Activated CD8-positive, alpha-beta memory T cell treated with anti-CD3 and anti-CD28 coated beads, Interleukin-2, amount 10 ng/mL, durations not matched to agents 7 days and 5 days (primary cell): ENCODE measurements at regions not wholly inside any gene's neighbourhood (a gene's known extent, or its start where the extent isn't known, plus 50 kb on each side); places are given as distances from the start of the nearest gene placed in this dataset.
A peak's percentile ranks its signal among the peaks of the same experiment; 100 is the strongest.

ENCODE experiments used
- ATAC-seq: fragments of 150-1000 bp; cut with Tn5 transposase; one replicate; pipeline ENCODE4 v1.10.0; 2021; ENCODE audit warnings: moderate library complexity
- CTCF ChIA-PET: fragments of 350-600 bp; sonication (Branson Sonifier 250); formaldehyde crosslinking; loops from one replicate; lab custom pipeline; 2021; ENCODE audit warnings: antibody characterized with exemption; lab: Charles Lee
- DNase-seq: peaks from one replicate; pipeline ENCODE4 v3.0.0-alpha.2; 2020
- H3K27ac Mint-ChIP-seq: one replicate; pipeline ENCODE4 v1.8.0; 2021; ENCODE audit warnings: mild to moderate bottlenecking, mixed read lengths
- H3K27me3 Mint-ChIP-seq: one replicate; pipeline ENCODE4 v1.8.0; 2021; ENCODE audit warnings: mixed read lengths
- H3K36me3 Mint-ChIP-seq: one replicate; pipeline ENCODE4 v1.8.0; 2021; ENCODE audit warnings: mild to moderate bottlenecking, mixed read lengths
- H3K4me1 Mint-ChIP-seq: one replicate; pipeline ENCODE4 v1.8.0; 2021; ENCODE audit warnings: mixed read lengths
- H3K4me3 Mint-ChIP-seq: one replicate; pipeline ENCODE4 v1.8.0; 2021; ENCODE audit warnings: mild to moderate bottlenecking, moderate library complexity, mixed read lengths
- H3K9me3 Mint-ChIP-seq: one replicate; pipeline ENCODE4 v1.8.0; 2022; ENCODE audit warnings: low read depth, mixed read lengths

- Mint-ChIP-seq H3K36me3 (no peaks in the 10 kb centered on the region), H3K4me3 (no peak overlapping the region), H3K9me3 (no peaks in the 10 kb centered on the region), H3K27me3 (no peaks in the 10 kb centered on the region), H3K4me1 (peaks cover 11% of the 10 kb centered on the region), H3K27ac (no peak overlapping the region)
- DNase-seq (no peak), ATAC-seq (no peak)
- CTCF ChIA-PET, result interaction anchor here (1.1 kb wide), 1 partner anchor 8 kb away, joined by 3 read pairs; no protein-coding TSS in a partner anchor
These were observed 152.8 kb downstream of the DSEL start for GRCh38 chr18:67363694-67364093.

- Mint-ChIP-seq H3K9me3 (no peaks in the 10 kb centered on the region), H3K27ac (no peak overlapping the region), H3K4me3 (no peak overlapping the region), H3K27me3 (no peaks in the 10 kb centered on the region), H3K4me1 (peaks cover 11% of the 10 kb centered on the region), H3K36me3 (no peaks in the 10 kb centered on the region)
- ATAC-seq, result no peak
- CTCF ChIA-PET, result interaction anchor here (1.1 kb wide), 1 partner anchor 9 kb away, joined by 3 read pairs; no protein-coding TSS in a partner anchor
- DNase-seq, result no peak
These were observed 153.6 kb downstream of the DSEL start for GRCh38 chr18:67362906-67363305.

GRCh38 chr18:67359873-67360838, 156.4 kb downstream of the DSEL start:
- no peaks in the 10 kb centered on the region for H3K36me3 Mint-ChIP-seq
- no peak overlapping the region for H3K4me3 Mint-ChIP-seq
- ATAC-seq, result peak; percentile 73
- CTCF ChIA-PET, result no interaction called here
- peaks cover 11% of the 10 kb centered on the region for H3K4me1 Mint-ChIP-seq
- H3K9me3 Mint-ChIP-seq, result peaks cover 2% of the 10 kb centered on the region
- H3K27ac Mint-ChIP-seq, result no peak overlapping the region
- H3K27me3 Mint-ChIP-seq, result no peaks in the 10 kb centered on the region
- peak; percentile 44 for DNase-seq

- no peaks in the 10 kb centered on the region for H3K36me3 Mint-ChIP-seq
- H3K9me3 Mint-ChIP-seq, result peaks cover 2% of the 10 kb centered on the region
- DNase-seq (no peak), ATAC-seq (no peak)
- no peak overlapping the region for H3K4me3 Mint-ChIP-seq
- H3K27me3 Mint-ChIP-seq, result no peaks in the 10 kb centered on the region
- no peak overlapping the region for H3K27ac Mint-ChIP-seq
- H3K4me1 Mint-ChIP-seq, result peaks cover 11% of the 10 kb centered on the region
- CTCF ChIA-PET, result no interaction called here
These were observed 157.6 kb downstream of the DSEL start for GRCh38 chr18:67358947-67359346.

- Mint-ChIP-seq H3K27ac (no peak overlapping the region), H3K4me1 (peaks cover 3% of the 10 kb centered on the region), H3K4me3 (no peak overlapping the region), H3K27me3 (no peaks in the 10 kb centered on the region), H3K36me3 (no peaks in the 10 kb centered on the region), H3K9me3 (peaks cover 2% of the 10 kb centered on the region)
- CTCF ChIA-PET, result no interaction called here
- no peak for ATAC-seq
- DNase-seq, result no peak
These were observed 161.8 kb downstream of the DSEL start for GRCh38 chr18:67354692-67355091.

- Mint-ChIP-seq H3K36me3 (no peaks in the 10 kb centered on the region), H3K9me3 (peaks cover 2% of the 10 kb centered on the region), H3K27me3 (no peaks in the 10 kb centered on the region), H3K27ac (no peak overlapping the region), H3K4me3 (no peak overlapping the region), H3K4me1 (no peaks in the 10 kb centered on the region)
- no peak for DNase-seq
- no peak for ATAC-seq
- CTCF ChIA-PET, result no interaction called here
These were observed 162.4 kb downstream of the DSEL start for GRCh38 chr18:67354091-67354490.

GRCh38 chr18:67347438-67347837, 169.1 kb downstream of the DSEL start:
- H3K9me3 Mint-ChIP-seq, result no peaks in the 10 kb centered on the region
- no peak overlapping the region for H3K4me3 Mint-ChIP-seq
- no peaks in the 10 kb centered on the region for H3K36me3 Mint-ChIP-seq
- H3K4me1 Mint-ChIP-seq, result no peaks in the 10 kb centered on the region
- CTCF ChIA-PET, result no interaction called here
- H3K27ac Mint-ChIP-seq, result no peak overlapping the region
- ATAC-seq, result no peak
- no peaks in the 10 kb centered on the region for H3K27me3 Mint-ChIP-seq
- DNase-seq, result no peak

- H3K27ac Mint-ChIP-seq, result no peak overlapping the region
- no peak for ATAC-seq
- no peaks in the 10 kb centered on the region for H3K36me3 Mint-ChIP-seq
- H3K27me3 Mint-ChIP-seq, result no peaks in the 10 kb centered on the region
- H3K9me3 Mint-ChIP-seq, result peaks cover 2% of the 10 kb centered on the region
- no peaks in the 10 kb centered on the region for H3K4me1 Mint-ChIP-seq
- CTCF ChIA-PET, result no interaction called here
- H3K4me3 Mint-ChIP-seq, result no peak overlapping the region
- no peak for DNase-seq
These were observed 174.4 kb downstream of the DSEL start for GRCh38 chr18:67342159-67342558.

GRCh38 chr18:67337696-67338095, 178.8 kb downstream of the DSEL start:
- DNase-seq (no peak), ATAC-seq (no peak)
- peaks cover 7% of the 10 kb centered on the region for H3K9me3 Mint-ChIP-seq
- H3K27ac Mint-ChIP-seq, result no peak overlapping the region
- H3K4me3 Mint-ChIP-seq, result no peak overlapping the region
- H3K27me3 Mint-ChIP-seq, result no peaks in the 10 kb centered on the region
- CTCF ChIA-PET, result no interaction called here
- H3K36me3 Mint-ChIP-seq, result no peaks in the 10 kb centered on the region
- H3K4me1 Mint-ChIP-seq, result no peaks in the 10 kb centered on the region

GRCh38 chr18:67331857-67332256, 184.7 kb downstream of the DSEL start:
- CTCF ChIA-PET, result no interaction called here
- H3K4me3 Mint-ChIP-seq, result no peak overlapping the region
- no peak for ATAC-seq
- no peak for DNase-seq
- no peaks in the 10 kb centered on the region for H3K4me1 Mint-ChIP-seq
- H3K9me3 Mint-ChIP-seq, result peaks cover 5% of the 10 kb centered on the region
- no peak overlapping the region for H3K27ac Mint-ChIP-seq
- no peaks in the 10 kb centered on the region for H3K36me3 Mint-ChIP-seq
- no peaks in the 10 kb centered on the region for H3K27me3 Mint-ChIP-seq

GRCh38 chr18:67319109-67319508, 197.4 kb downstream of the DSEL start:
- ATAC-seq (no peak), DNase-seq (no peak)
- no peaks in the 10 kb centered on the region for H3K4me1 Mint-ChIP-seq
- no peak overlapping the region for H3K4me3 Mint-ChIP-seq
- no peaks in the 10 kb centered on the region for H3K27me3 Mint-ChIP-seq
- no peak overlapping the region for H3K27ac Mint-ChIP-seq
- no peaks in the 10 kb centered on the region for H3K36me3 Mint-ChIP-seq
- CTCF ChIA-PET, result no interaction called here
- no peaks in the 10 kb centered on the region for H3K9me3 Mint-ChIP-seq

GRCh38 chr18:67318651-67319050, 197.9 kb downstream of the DSEL start:
- no peak for DNase-seq
- CTCF ChIA-PET, result no interaction called here
- Mint-ChIP-seq H3K27me3 (no peaks in the 10 kb centered on the region), H3K4me3 (no peak overlapping the region), H3K4me1 (no peaks in the 10 kb centered on the region), H3K9me3 (no peaks in the 10 kb centered on the region), H3K36me3 (no peaks in the 10 kb centered on the region), H3K27ac (no peak overlapping the region)
- no peak for ATAC-seq

- no peaks in the 10 kb centered on the region for H3K4me1 Mint-ChIP-seq
- no peak overlapping the region for H3K4me3 Mint-ChIP-seq
- no peaks in the 10 kb centered on the region for H3K36me3 Mint-ChIP-seq
- H3K27ac Mint-ChIP-seq, result no peak overlapping the region
- DNase-seq (no peak), ATAC-seq (no peak)
- H3K9me3 Mint-ChIP-seq, result no peaks in the 10 kb centered on the region
- no peaks in the 10 kb centered on the region for H3K27me3 Mint-ChIP-seq
- CTCF ChIA-PET, result no interaction called here
These were observed 205.7 kb downstream of the DSEL start for GRCh38 chr18:67310826-67311225.

GRCh38 chr18:67308819-67309218, 207.7 kb downstream of the DSEL start:
- no peak overlapping the region for H3K4me3 Mint-ChIP-seq
- CTCF ChIA-PET, result no interaction called here
- no peaks in the 10 kb centered on the region for H3K9me3 Mint-ChIP-seq
- no peaks in the 10 kb centered on the region for H3K36me3 Mint-ChIP-seq
- DNase-seq, result no peak
- H3K4me1 Mint-ChIP-seq, result peaks cover 3% of the 10 kb centered on the region
- no peak for ATAC-seq
- no peaks in the 10 kb centered on the region for H3K27me3 Mint-ChIP-seq
- H3K27ac Mint-ChIP-seq, result no peak overlapping the region
